HEK293 (cell line): ENCODE measurements at regions not wholly inside any gene's neighbourhood (a gene's known extent, or its start where the extent isn't known, plus 50 kb on each side); places are given as distances from the start of the nearest gene placed in this dataset.
A peak's percentile ranks its signal among the peaks of the same experiment; 100 is the strongest.
"Not testable (repeated sequence)": the region's sequence is repeated elsewhere in the genome, so short reads cannot be mapped to it uniquely, and the experiment has no call there.

ENCODE experiments used
- CTCF ChIA-PET: fragments of 350-600 bp; formaldehyde crosslinking; extraction: SDS; loops from one replicate; lab custom pipeline; 2021; ENCODE audit warnings: antibody characterized with exemption; lab: Yijun Ruan, JAX
- POLR2A ChIA-PET: fragments of 300-600 bp; formaldehyde crosslinking; extraction: SDS; loops from one replicate; lab custom pipeline; 2020; ENCODE audit warnings: antibody characterized with exemption, inconsistent platforms; lab: Yijun Ruan, JAX
- H3K27ac ChIP-seq: fragments of 200-500 bp; sonication (Bioruptor generic); 2 replicates; pipeline ENCODE4 v1.5.1; 2014; ENCODE audit warnings: low read depth, low read length, control low read depth, inconsistent platforms; ENCODE audit errors: extremely low read depth
- H3K36me3 ChIP-seq, 2 experiments: fragments of 200-500 bp in 1 of 2; sonication (Bioruptor generic) in 1 of 2; 1 replicate in 1 of 2; 2 replicates in 1 of 2; pipeline ENCODE4 v1.5.1; 2014 to 2017; ENCODE audit warnings: inconsistent platforms in 2 of 2, low read length in 2 of 2; ENCODE audit not compliant: control insufficient read depth in 2 of 2, insufficient read depth in 1 of 2
- H3K4me1 ChIP-seq: fragments of 200-500 bp; sonication (Bioruptor generic); 2 replicates; pipeline ENCODE4 v1.5.1; 2014; ENCODE audit warnings: mild to moderate bottlenecking, low read length, inconsistent platforms; ENCODE audit not compliant: control insufficient read depth, insufficient read depth
- H3K4me3 ChIP-seq: 2 replicates; pipeline ENCODE4 v1.5.1; 2011; ENCODE audit warnings: low read depth, mild to moderate bottlenecking, control low read depth, low read length, moderate library complexity
- H3K9me3 ChIP-seq: fragments of 200-500 bp; sonication (Bioruptor generic); 2 replicates; pipeline ENCODE4 v1.5.1; 2014; ENCODE audit warnings: low read depth, low read length, inconsistent platforms; ENCODE audit not compliant: control insufficient read depth, insufficient read depth
- ATF2 ChIP-seq: fragments of 450-650 bp; formaldehyde crosslinking; IDR thresholded peaks from 2 replicates; pipeline ENCODE4 v1.5.1; 2016; ENCODE audit warnings: missing biosample characterization, missing genetic modification characterization, low read depth
- BCL11B ChIP-seq: fragments of 450-650 bp; formaldehyde crosslinking; IDR thresholded peaks from 2 replicates; pipeline ENCODE4 v1.5.1; 2016; ENCODE audit warnings: low read depth, missing biosample characterization, missing genetic modification characterization
- GLI4 ChIP-seq: fragments of 450-650 bp; formaldehyde crosslinking; IDR thresholded peaks from 2 replicates; pipeline ENCODE4 v1.5.1; 2016; ENCODE audit warnings: missing biosample characterization, missing genetic modification characterization
- IKZF3 ChIP-seq: fragments of 450-650 bp; IDR thresholded peaks from 2 replicates; pipeline ENCODE4 v1.5.0; 2018; ENCODE audit warnings: missing biosample characterization, mild to moderate bottlenecking, missing genetic modification characterization, moderate library complexity
- PATZ1 ChIP-seq: fragments of 450-650 bp; formaldehyde crosslinking; IDR thresholded peaks from 2 replicates; pipeline ENCODE4 v1.5.1; 2016; ENCODE audit warnings: missing biosample characterization, missing genetic modification characterization
- REST ChIP-seq: fragments of 450-650 bp; formaldehyde crosslinking; IDR thresholded peaks from 2 replicates; pipeline ENCODE4 v1.5.1; 2016; ENCODE audit warnings: missing biosample characterization, missing genetic modification characterization
- SP2 ChIP-seq: fragments of 450-650 bp; formaldehyde crosslinking; IDR thresholded peaks from 2 replicates; pipeline ENCODE4 v1.5.1; 2016; ENCODE audit warnings: missing biosample characterization, missing genetic modification characterization
- SP3 ChIP-seq: fragments of 450-650 bp; formaldehyde crosslinking; IDR thresholded peaks from 2 replicates; pipeline ENCODE4 v1.5.1; 2016; ENCODE audit warnings: missing biosample characterization, missing genetic modification characterization
- ZBTB11 ChIP-seq: fragments of 450-650 bp; formaldehyde crosslinking; conservative IDR thresholded peaks from 2 replicates; pipeline ENCODE4 v1.5.1; 2016; ENCODE audit warnings: low read depth, missing biosample characterization, missing genetic modification characterization
- ZBTB17 ChIP-seq: fragments of 450-650 bp; formaldehyde crosslinking; IDR thresholded peaks from 2 replicates; pipeline ENCODE4 v1.5.1; 2016; ENCODE audit warnings: missing biosample characterization, missing genetic modification characterization
- ZBTB8A ChIP-seq: fragments of 450-650 bp; formaldehyde crosslinking; IDR thresholded peaks from 2 replicates; pipeline ENCODE4 v1.5.1; 2016; ENCODE audit warnings: missing biosample characterization, missing genetic modification characterization
- ZEB2 ChIP-seq: fragments of 450-650 bp; formaldehyde crosslinking; IDR thresholded peaks from 2 replicates; pipeline ENCODE4 v1.5.1; 2016; ENCODE audit warnings: missing biosample characterization, missing genetic modification characterization
- ZNF24 ChIP-seq: fragments of 450-650 bp; formaldehyde crosslinking; IDR thresholded peaks from 2 replicates; pipeline ENCODE4 v1.5.1; 2016; ENCODE audit warnings: missing biosample characterization, missing genetic modification characterization
- ZNF341 ChIP-seq: fragments of 450-650 bp; formaldehyde crosslinking; IDR thresholded peaks from 2 replicates; pipeline ENCODE4; 2016; ENCODE audit warnings: low read depth, missing biosample characterization, missing genetic modification characterization
- ZNF391 ChIP-seq: fragments of 450-650 bp; formaldehyde crosslinking; IDR thresholded peaks from 2 replicates; pipeline ENCODE4 v1.5.1; 2016; ENCODE audit warnings: low read depth, missing biosample characterization, missing genetic modification characterization, borderline replicate concordance
- ZNF600 ChIP-seq: fragments of 450-650 bp; formaldehyde crosslinking; IDR thresholded peaks from 2 replicates; pipeline ENCODE4 v1.5.1; 2016; ENCODE audit warnings: missing biosample characterization, missing genetic modification characterization
- ZNF76 ChIP-seq: fragments of 450-650 bp; formaldehyde crosslinking; IDR thresholded peaks from 2 replicates; pipeline ENCODE4; 2016; ENCODE audit warnings: low read depth, missing biosample characterization, missing genetic modification characterization, borderline replicate concordance
- ZNF785 ChIP-seq: fragments of 450-650 bp; formaldehyde crosslinking; IDR thresholded peaks from 2 replicates; pipeline ENCODE4 v1.5.1; 2016; ENCODE audit warnings: missing biosample characterization, missing genetic modification characterization
- ZNF843 ChIP-seq: fragments of 450-650 bp; formaldehyde crosslinking; IDR thresholded peaks from 2 replicates; pipeline ENCODE4 v1.5.1; 2016; ENCODE audit warnings: missing biosample characterization, missing genetic modification characterization
- ZSCAN16 ChIP-seq: fragments of 450-650 bp; formaldehyde crosslinking; IDR thresholded peaks from 2 replicates; pipeline ENCODE4 v1.5.1; 2016; ENCODE audit warnings: missing biosample characterization, missing genetic modification characterization

- peak; percentile 90 for TF ChIP-seq ZBTB8A (tag by site-specific recombination)
- peak; percentile 91 for TF ChIP-seq SP2 (tag by site-specific recombination)
- peak; percentile 34; the same call in 1 of the 2 replicates for TF ChIP-seq ZNF843
- TF ChIP-seq ZBTB11 (tag by site-specific recombination), result peak; percentile 77
- TF ChIP-seq ZNF600, result peak; percentile 75; the same call in 1 of the 2 replicates
- peak; percentile 96 for TF ChIP-seq ZNF76 (tag by site-specific recombination)
- peak; percentile 55; the same call in 1 of the 2 replicates for TF ChIP-seq PATZ1 (tag by site-specific recombination)
- peak; percentile 79 for TF ChIP-seq GLI4 (tag by site-specific recombination)
- peak; percentile 69; the same call in 1 of the 2 replicates for TF ChIP-seq ZNF785 (tag by site-specific recombination)
- TF ChIP-seq ZSCAN16 (tag by site-specific recombination), result 0 out of 2 replicates have a peak, but pooled peaks have one; percentile 17
- TF ChIP-seq ZBTB17 (tag by site-specific recombination), result peak; percentile 82
- peak; percentile 95 for TF ChIP-seq ZNF341 (tag by site-specific recombination)
- TF ChIP-seq SP3, result peak; percentile 74
- peak; percentile 96 for TF ChIP-seq IKZF3 (tag by site-specific recombination)
- 0 out of 2 replicates have a peak, but pooled peaks have one; percentile 46 for TF ChIP-seq BCL11B (tag by site-specific recombination)
- TF ChIP-seq ATF2 (tag by site-specific recombination), result peak; percentile 87
- TF ChIP-seq ZNF391, result peak; percentile 52; the same call in 1 of the 2 replicates
- TF ChIP-seq ZNF24 (tag by site-specific recombination), result peak; percentile 60; the same call in 1 of the 2 replicates
- TF ChIP-seq ZEB2, result peak; percentile 80
- TF ChIP-seq REST (tag by site-specific recombination), result peak; percentile 48
These were observed 52.9 kb downstream of the PPIAL4C start (continued) for GRCh38 chr1:149636286-149637122.

GRCh38 chr1:149638481-149638880, 54.8 kb downstream of the PPIAL4C start:
- H3K36me3 ChIP-seq, H3K9me3 ChIP-seq, H3K27ac ChIP-seq, POLR2A ChIA-PET, CTCF ChIA-PET, H3K4me3 ChIP-seq, H3K4me1 ChIP-seq: not testable (repeated sequence)

- H3K4me1 ChIP-seq, POLR2A ChIA-PET, H3K36me3 ChIP-seq, H3K9me3 ChIP-seq, H3K27ac ChIP-seq, H3K4me3 ChIP-seq, CTCF ChIA-PET: not testable (repeated sequence)
These were observed 55.4 kb downstream of the PPIAL4C start for GRCh38 chr1:149638901-149639658.
